Cardiac fibroblast (primary cell): ENCODE measurements at regions not wholly inside any gene's neighbourhood (a gene's known extent, or its start where the extent isn't known, plus 50 kb on each side); places are given as distances from the start of the nearest gene placed in this dataset.

Experiments
- DNase-seq, 2 donors: peaks; one replicate each; pipeline versions ENCODE4 v3.0.0 to v3.0.0-alpha.2; 2010; ENCODE audit warnings: low read depth in 2 of 2
- H3K4me3 ChIP-seq, 2 donors: replicated peaks in 1 of 2; 1 replicate in 1 of 2; 2 replicates in 1 of 2; pipeline ENCODE4 v1.5.1; 2011; ENCODE audit warnings: low read depth in 2 of 2, low read length in 2 of 2, mild to moderate bottlenecking in 2 of 2, moderate library complexity in 1 of 2
- CTCF ChIP-seq: IDR thresholded peaks from one replicate; pipeline ENCODE4 v1.5.1; 2011; ENCODE audit warnings: low read depth, mild to moderate bottlenecking, low read length, inconsistent platforms

DNA sequence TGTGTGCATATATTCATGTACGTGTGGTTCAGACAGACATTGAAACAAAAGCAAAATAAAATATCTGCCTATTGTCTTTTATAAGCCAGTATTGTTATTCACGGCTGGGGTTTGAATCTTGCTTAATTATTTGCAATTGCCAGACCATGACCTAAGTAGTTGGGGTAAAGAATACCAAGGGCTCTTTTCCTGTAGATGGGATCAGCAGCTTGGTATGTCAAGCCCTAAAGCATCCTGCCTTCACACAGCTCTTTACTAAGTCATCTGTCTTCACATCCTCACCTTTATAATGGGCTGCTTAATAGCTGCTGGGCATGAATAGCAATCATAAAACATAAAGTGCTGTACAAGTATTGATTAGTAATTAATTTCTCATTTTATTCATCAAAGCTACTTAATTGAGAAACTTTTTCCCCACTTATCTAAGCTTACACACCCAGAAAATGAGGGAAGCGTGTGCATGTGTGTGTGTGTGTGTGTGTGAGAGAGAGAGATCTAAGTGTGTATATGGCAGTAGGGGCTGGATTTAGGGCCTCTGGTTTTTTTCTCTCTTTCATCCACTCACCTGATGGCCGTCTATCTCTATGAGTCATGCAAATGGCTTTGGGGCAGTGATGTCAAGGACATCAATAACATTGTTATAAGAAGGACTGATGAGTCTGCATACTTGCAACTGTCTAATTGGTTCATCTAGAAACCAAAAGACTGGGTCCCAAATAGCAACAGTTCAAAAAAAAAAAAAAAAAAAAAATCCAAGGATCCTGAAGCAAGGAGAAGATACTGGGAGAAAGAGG lies 244.1 kb upstream of the TNP1 start:
- TF ChIP-seq CTCF, result no peak
- DNase-seq, result peak; percentile 41 to 82
- H3K4me3 ChIP-seq, result no peak overlapping the region

DNA sequence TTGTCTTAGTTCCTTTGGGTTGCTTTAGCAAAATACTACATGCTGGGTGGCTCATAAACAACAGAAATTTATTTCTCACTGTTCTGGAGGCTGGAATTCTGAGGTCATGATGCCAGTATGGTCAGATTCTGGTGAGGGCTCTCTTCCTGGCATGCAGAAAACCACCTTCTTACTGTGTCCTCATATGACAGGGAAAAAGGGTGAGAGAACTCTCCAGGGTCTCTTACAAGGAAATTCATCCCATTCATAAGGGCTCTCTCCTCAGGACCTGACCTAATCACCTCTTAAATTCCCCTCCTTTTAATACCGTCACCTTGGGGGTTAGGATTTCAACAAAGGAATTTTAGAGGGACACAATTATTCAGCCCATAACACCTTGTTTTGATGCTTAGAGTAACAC lies 243.1 kb upstream of the TNP1 start:
- TF ChIP-seq CTCF, result no peak
- no peak for DNase-seq
- no peak overlapping the region for H3K4me3 ChIP-seq

DNA sequence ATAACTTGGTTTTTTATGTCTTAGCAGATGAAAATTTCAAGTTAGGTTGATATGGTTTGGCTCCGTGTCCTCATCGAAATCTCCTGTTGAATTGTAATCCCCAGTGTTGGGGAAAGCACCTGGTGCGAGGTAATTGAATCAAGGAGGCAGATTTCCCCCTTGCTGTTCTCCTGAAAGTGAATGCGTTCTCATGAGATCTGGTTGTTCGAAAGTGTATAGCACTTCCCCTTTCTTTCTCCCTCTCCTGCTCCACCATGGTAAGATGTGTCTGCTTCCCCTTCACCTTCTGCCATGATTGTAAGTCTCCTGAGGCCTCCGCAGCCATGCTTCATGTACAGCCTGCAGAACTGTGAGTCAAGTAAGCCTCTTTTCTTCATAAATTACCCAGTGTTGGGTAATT lies 242.1 kb upstream of the TNP1 start:
- H3K4me3 ChIP-seq, result no peak overlapping the region
- no peak for TF ChIP-seq CTCF
- DNase-seq, result no peak

- no peak overlapping the region for H3K4me3 ChIP-seq
- no peak for TF ChIP-seq CTCF
- DNase-seq, result peak; percentile 71 to 79
Observed at GRCh38 chr2:217099561-217099960, 239.7 kb upstream of the TNP1 start.

- no peak for TF ChIP-seq CTCF
- DNase-seq, result no peak
- H3K4me3 ChIP-seq, result no peak overlapping the region
Observed at GRCh38 chr2:217098435-217098834, 238.6 kb upstream of the TNP1 start.

- H3K4me3 ChIP-seq, result no peak overlapping the region
- TF ChIP-seq CTCF, result no peak
- DNase-seq, result no peak
Observed at GRCh38 chr2:217097346-217097745, 237.5 kb upstream of the TNP1 start.
